ENCODE measurements at regions not wholly inside any gene's neighbourhood (a gene's known extent, or its start where the extent isn't known, plus 50 kb on each side); places are given as distances from the start of the nearest gene placed in this dataset.
"Not testable (repeated sequence)": the region's sequence is repeated elsewhere in the genome, so short reads cannot be mapped to it uniquely, and the experiment has no call there.

- H3K27me3 ChIP-seq (ENCODE audit: control insufficient read depth, insufficient read depth, low read length), result no peaks in the 10 kb centered on the region
- TF ChIP-seq POLR2AphosphoS5 (IDR thresholded peaks at IDR 0.05; ENCODE audit: low read depth, low read length) (no peak), SIN3A (IDR thresholded peaks at IDR 0.05; ENCODE audit: borderline replicate concordance, insufficient read depth, low read depth, low read length) (no peak), REST (IDR thresholded peaks at IDR 0.05; ENCODE audit: insufficient read depth in 1 of 2, low read depth in 2 of 2, low read length in 1 of 2) (no peak), TCF7L2 (IDR thresholded peaks at IDR 0.05; ENCODE audit: low read depth, low read length) (no peak), CTCF (IDR thresholded peaks at IDR 0.05) (no peak)
- H3K27ac ChIP-seq (ENCODE audit: low read length), result no peak overlapping the region
- H3K9me3 ChIP-seq (ENCODE audit: control insufficient read depth, insufficient read depth, low read depth, low read length), result no peaks in the 10 kb centered on the region
- in situ Hi-C loops (cut with HindIII; ENCODE audit: low pct_unique_long_range_greater_than_20kb, low sequenced_read_pairs) (no loop called here), intact Hi-C loops (cut with micrococcal nuclease; ENCODE audit: unreplicated experiment) (no loop called here)
- ChIA-PET CTCF (no interaction called here), POLR2A (no interaction called here)
- H3K36me3 ChIP-seq (ENCODE audit: control insufficient read depth, insufficient read depth, low read length), result no peaks in the 10 kb centered on the region
- H3K4me1 ChIP-seq (ENCODE audit: control insufficient read depth, insufficient read depth, low read length), result no peaks in the 10 kb centered on the region
- BruUV-seq (replicated peaks), result no TSS peak
- ATAC-seq (no peak), DNase-seq (ENCODE audit: low read depth, low spot score) (no peak)
- H3K4me3 ChIP-seq (ENCODE audit: low read depth in 2 of 2, low read length in 2 of 2), result no peak overlapping the region
Observed at GRCh38 chr5:50606179-50606578, 60.3 kb upstream of the PARP8 start.

- in situ Hi-C loops (cut with HindIII; ENCODE audit: low pct_unique_long_range_greater_than_20kb, low sequenced_read_pairs); H3K36me3 ChIP-seq (ENCODE audit: control insufficient read depth, insufficient read depth, low read length); H3K4me1 ChIP-seq (ENCODE audit: control insufficient read depth, insufficient read depth, low read length); H3K9me3 ChIP-seq (ENCODE audit: control insufficient read depth, insufficient read depth, low read depth, low read length); DNase-seq (ENCODE audit: low read depth, low spot score); ATAC-seq; BruUV-seq (replicated peaks); H3K27ac ChIP-seq (ENCODE audit: low read length); POLR2A ChIA-PET; H3K27me3 ChIP-seq (ENCODE audit: control insufficient read depth, insufficient read depth, low read length); H3K4me3 ChIP-seq (ENCODE audit: low read depth in 2 of 2, low read length in 2 of 2); CTCF ChIA-PET; intact Hi-C loops (cut with micrococcal nuclease; ENCODE audit: unreplicated experiment): not testable (repeated sequence)
Observed at GRCh38 chr5:50607456-50607855, 59.0 kb upstream of the PARP8 start.

- CTCF ChIA-PET; in situ Hi-C loops (cut with HindIII; ENCODE audit: low pct_unique_long_range_greater_than_20kb, low sequenced_read_pairs); H3K4me3 ChIP-seq (ENCODE audit: low read depth in 2 of 2, low read length in 2 of 2); H3K36me3 ChIP-seq (ENCODE audit: control insufficient read depth, insufficient read depth, low read length); H3K27me3 ChIP-seq (ENCODE audit: control insufficient read depth, insufficient read depth, low read length); H3K4me1 ChIP-seq (ENCODE audit: control insufficient read depth, insufficient read depth, low read length); ATAC-seq; intact Hi-C loops (cut with micrococcal nuclease; ENCODE audit: unreplicated experiment); H3K9me3 ChIP-seq (ENCODE audit: control insufficient read depth, insufficient read depth, low read depth, low read length); H3K27ac ChIP-seq (ENCODE audit: low read length); DNase-seq (ENCODE audit: low read depth, low spot score); POLR2A ChIA-PET; BruUV-seq (replicated peaks): not testable (repeated sequence)
Observed at GRCh38 chr5:50607953-50608705, 58.3 kb upstream of the PARP8 start.

- H3K36me3 ChIP-seq (ENCODE audit: control insufficient read depth, insufficient read depth, low read length); POLR2A ChIA-PET; BruUV-seq (replicated peaks); in situ Hi-C loops (cut with HindIII; ENCODE audit: low pct_unique_long_range_greater_than_20kb, low sequenced_read_pairs); H3K27me3 ChIP-seq (ENCODE audit: control insufficient read depth, insufficient read depth, low read length); ATAC-seq; DNase-seq (ENCODE audit: low read depth, low spot score); intact Hi-C loops (cut with micrococcal nuclease; ENCODE audit: unreplicated experiment); CTCF ChIA-PET; H3K27ac ChIP-seq (ENCODE audit: low read length); H3K9me3 ChIP-seq (ENCODE audit: control insufficient read depth, insufficient read depth, low read depth, low read length); H3K4me3 ChIP-seq (ENCODE audit: low read depth in 2 of 2, low read length in 2 of 2); H3K4me1 ChIP-seq (ENCODE audit: control insufficient read depth, insufficient read depth, low read length): not testable (repeated sequence)
Observed at GRCh38 chr5:50613057-50613456, 53.4 kb upstream of the PARP8 start.

Data from Panc1 (cell line).